H1 (cell line): ENCODE measurements at regions not wholly inside any gene's neighbourhood (a gene's known extent, or its start where the extent isn't known, plus 50 kb on each side); places are given as distances from the start of the nearest gene placed in this dataset.

Experiments
- TF ChIP-seq, protein P1 (sequence below): fragments of 300-600 bp; sonication (generic); IDR thresholded peaks from 2 replicates; pipeline ENCODE4 v1.7.1; 2012; ENCODE audit warnings: low read length, moderate library complexity, mild to moderate bottlenecking, inconsistent platforms; ENCODE audit not compliant: insufficient replicate concordance

DNA sequence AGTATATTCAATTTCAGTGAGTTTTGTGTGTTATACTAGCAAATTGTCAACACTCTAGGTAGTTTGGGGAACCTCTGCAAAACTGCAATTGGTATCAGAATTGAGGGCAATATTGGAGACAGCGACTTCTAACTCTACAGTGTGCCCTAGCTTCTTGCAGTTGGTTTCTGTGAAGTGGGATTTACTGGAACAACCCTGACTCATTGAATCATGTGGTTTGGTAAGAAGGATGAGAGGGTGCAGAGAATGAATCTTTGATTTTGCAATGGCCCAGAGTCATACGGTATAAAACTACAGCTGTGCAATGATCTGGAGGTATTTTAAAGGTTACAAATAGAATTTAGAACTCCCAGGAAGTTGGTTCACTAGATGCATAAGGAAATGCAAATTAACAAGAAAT is 129.1 kb upstream of the PPP1R3A start (continued):
- TF ChIP-seq, protein P1, sequence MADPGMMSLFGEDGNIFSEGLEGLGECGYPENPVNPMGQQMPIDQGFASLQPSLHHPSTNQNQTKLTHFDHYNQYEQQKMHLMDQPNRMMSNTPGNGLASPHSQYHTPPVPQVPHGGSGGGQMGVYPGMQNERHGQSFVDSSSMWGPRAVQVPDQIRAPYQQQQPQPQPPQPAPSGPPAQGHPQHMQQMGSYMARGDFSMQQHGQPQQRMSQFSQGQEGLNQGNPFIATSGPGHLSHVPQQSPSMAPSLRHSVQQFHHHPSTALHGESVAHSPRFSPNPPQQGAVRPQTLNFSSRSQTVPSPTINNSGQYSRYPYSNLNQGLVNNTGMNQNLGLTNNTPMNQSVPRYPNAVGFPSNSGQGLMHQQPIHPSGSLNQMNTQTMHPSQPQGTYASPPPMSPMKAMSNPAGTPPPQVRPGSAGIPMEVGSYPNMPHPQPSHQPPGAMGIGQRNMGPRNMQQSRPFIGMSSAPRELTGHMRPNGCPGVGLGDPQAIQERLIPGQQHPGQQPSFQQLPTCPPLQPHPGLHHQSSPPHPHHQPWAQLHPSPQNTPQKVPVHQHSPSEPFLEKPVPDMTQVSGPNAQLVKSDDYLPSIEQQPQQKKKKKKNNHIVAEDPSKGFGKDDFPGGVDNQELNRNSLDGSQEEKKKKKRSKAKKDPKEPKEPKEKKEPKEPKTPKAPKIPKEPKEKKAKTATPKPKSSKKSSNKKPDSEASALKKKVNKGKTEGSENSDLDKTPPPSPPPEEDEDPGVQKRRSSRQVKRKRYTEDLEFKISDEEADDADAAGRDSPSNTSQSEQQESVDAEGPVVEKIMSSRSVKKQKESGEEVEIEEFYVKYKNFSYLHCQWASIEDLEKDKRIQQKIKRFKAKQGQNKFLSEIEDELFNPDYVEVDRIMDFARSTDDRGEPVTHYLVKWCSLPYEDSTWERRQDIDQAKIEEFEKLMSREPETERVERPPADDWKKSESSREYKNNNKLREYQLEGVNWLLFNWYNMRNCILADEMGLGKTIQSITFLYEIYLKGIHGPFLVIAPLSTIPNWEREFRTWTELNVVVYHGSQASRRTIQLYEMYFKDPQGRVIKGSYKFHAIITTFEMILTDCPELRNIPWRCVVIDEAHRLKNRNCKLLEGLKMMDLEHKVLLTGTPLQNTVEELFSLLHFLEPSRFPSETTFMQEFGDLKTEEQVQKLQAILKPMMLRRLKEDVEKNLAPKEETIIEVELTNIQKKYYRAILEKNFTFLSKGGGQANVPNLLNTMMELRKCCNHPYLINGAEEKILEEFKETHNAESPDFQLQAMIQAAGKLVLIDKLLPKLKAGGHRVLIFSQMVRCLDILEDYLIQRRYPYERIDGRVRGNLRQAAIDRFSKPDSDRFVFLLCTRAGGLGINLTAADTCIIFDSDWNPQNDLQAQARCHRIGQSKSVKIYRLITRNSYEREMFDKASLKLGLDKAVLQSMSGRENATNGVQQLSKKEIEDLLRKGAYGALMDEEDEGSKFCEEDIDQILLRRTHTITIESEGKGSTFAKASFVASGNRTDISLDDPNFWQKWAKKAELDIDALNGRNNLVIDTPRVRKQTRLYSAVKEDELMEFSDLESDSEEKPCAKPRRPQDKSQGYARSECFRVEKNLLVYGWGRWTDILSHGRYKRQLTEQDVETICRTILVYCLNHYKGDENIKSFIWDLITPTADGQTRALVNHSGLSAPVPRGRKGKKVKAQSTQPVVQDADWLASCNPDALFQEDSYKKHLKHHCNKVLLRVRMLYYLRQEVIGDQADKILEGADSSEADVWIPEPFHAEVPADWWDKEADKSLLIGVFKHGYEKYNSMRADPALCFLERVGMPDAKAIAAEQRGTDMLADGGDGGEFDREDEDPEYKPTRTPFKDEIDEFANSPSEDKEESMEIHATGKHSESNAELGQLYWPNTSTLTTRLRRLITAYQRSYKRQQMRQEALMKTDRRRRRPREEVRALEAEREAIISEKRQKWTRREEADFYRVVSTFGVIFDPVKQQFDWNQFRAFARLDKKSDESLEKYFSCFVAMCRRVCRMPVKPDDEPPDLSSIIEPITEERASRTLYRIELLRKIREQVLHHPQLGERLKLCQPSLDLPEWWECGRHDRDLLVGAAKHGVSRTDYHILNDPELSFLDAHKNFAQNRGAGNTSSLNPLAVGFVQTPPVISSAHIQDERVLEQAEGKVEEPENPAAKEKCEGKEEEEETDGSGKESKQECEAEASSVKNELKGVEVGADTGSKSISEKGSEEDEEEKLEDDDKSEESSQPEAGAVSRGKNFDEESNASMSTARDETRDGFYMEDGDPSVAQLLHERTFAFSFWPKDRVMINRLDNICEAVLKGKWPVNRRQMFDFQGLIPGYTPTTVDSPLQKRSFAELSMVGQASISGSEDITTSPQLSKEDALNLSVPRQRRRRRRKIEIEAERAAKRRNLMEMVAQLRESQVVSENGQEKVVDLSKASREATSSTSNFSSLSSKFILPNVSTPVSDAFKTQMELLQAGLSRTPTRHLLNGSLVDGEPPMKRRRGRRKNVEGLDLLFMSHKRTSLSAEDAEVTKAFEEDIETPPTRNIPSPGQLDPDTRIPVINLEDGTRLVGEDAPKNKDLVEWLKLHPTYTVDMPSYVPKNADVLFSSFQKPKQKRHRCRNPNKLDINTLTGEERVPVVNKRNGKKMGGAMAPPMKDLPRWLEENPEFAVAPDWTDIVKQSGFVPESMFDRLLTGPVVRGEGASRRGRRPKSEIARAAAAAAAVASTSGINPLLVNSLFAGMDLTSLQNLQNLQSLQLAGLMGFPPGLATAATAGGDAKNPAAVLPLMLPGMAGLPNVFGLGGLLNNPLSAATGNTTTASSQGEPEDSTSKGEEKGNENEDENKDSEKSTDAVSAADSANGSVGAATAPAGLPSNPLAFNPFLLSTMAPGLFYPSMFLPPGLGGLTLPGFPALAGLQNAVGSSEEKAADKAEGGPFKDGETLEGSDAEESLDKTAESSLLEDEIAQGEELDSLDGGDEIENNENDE, result no peak
